Chondrocyte (in vitro differentiated cells): ENCODE measurements at regions not wholly inside any gene's neighbourhood (a gene's known extent, or its start where the extent isn't known, plus 50 kb on each side); places are given as distances from the start of the nearest gene placed in this dataset.

ENCODE experiments used
- DNase-seq: peaks from one replicate; pipeline ENCODE4 v3.0.0; 2021; ENCODE audit warnings: mixed read lengths, low spot score
- H3K27ac Mint-ChIP-seq: one replicate; pipeline ENCODE4 v1.8.0; 2021; ENCODE audit warnings: mild to moderate bottlenecking, moderate library complexity, mixed read lengths; ENCODE audit not compliant: unreplicated experiment
- H3K27me3 Mint-ChIP-seq: 2 replicates; pipeline ENCODE4 v1.8.0; 2021; ENCODE audit warnings: low read depth, mixed read lengths
- H3K36me3 Mint-ChIP-seq: 2 replicates; pipeline ENCODE4 v1.8.0; 2021; ENCODE audit warnings: low read depth, mixed read lengths
- H3K4me1 Mint-ChIP-seq: 2 replicates; pipeline ENCODE4 v1.8.0; 2021; ENCODE audit warnings: low read depth, mild to moderate bottlenecking, mixed read lengths
- H3K4me3 Mint-ChIP-seq: one replicate; pipeline ENCODE4 v1.8.0; 2021; ENCODE audit warnings: mild to moderate bottlenecking, moderate library complexity, mixed read lengths; ENCODE audit not compliant: unreplicated experiment
- H3K9me3 Mint-ChIP-seq: 2 replicates; pipeline ENCODE4 v1.8.0; 2021; ENCODE audit warnings: low read depth, mixed read lengths
- TF ChIP-seq, protein P1 (sequence below): fragments of 200-600 bp; sonication (generic); IDR thresholded peaks from 2 replicates; pipeline ENCODE4 v1.5.0; 2021; ENCODE audit warnings: antibody characterized with exemption, mild to moderate bottlenecking, moderate library complexity

DNA sequence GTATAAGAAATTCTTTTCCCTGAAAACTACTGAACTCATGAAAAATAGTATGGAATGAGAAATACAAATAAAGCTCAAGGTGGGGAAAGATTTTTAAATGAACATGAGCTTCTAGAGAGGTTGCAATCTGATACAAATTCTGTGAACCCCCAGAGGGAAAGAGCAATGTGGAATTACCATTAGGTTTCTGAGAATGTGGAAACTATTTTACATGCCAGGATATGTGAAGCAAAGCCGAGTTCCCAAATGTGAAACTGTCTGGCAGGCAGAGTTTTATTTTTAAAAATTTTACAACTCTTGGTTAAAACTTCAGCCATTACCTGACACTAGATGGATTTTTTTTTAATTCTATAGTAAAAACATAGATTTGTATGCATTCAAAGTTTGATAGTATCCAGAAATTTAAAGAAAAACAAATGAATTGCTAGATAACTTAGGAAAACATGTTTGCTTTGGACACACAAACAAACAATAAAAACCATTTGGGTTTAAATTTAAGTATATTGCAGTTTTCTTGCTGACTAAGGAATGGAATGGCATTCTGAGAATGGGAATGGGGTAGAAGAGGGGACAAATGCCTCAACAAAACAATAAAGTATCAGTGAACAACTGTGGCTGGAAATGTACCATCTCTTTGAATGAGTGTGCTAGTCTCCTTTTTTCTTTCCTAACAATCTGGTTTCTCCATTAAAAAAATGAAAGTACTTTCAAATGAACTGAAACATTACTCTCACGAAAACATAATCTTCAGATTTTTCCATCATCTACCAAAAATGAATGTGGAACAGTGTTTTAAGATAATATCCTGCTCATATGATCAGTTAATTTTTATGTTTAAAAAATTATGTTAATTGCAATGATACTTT lies 99.6 kb downstream of the PCDH18 start:
- DNase-seq, result no peak
- H3K9me3 Mint-ChIP-seq, result peaks cover 13% of the 10 kb centered on the region
- peaks cover 29% of the 10 kb centered on the region for H3K4me1 Mint-ChIP-seq
- H3K4me3 Mint-ChIP-seq, result peak overlapping the region; percentile 42
- TF ChIP-seq, protein P1, sequence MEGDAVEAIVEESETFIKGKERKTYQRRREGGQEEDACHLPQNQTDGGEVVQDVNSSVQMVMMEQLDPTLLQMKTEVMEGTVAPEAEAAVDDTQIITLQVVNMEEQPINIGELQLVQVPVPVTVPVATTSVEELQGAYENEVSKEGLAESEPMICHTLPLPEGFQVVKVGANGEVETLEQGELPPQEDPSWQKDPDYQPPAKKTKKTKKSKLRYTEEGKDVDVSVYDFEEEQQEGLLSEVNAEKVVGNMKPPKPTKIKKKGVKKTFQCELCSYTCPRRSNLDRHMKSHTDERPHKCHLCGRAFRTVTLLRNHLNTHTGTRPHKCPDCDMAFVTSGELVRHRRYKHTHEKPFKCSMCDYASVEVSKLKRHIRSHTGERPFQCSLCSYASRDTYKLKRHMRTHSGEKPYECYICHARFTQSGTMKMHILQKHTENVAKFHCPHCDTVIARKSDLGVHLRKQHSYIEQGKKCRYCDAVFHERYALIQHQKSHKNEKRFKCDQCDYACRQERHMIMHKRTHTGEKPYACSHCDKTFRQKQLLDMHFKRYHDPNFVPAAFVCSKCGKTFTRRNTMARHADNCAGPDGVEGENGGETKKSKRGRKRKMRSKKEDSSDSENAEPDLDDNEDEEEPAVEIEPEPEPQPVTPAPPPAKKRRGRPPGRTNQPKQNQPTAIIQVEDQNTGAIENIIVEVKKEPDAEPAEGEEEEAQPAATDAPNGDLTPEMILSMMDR, result no peak
- peaks cover 2% of the 10 kb centered on the region for H3K36me3 Mint-ChIP-seq
- H3K27ac Mint-ChIP-seq, result peak overlapping the region; percentile 90
- no peaks in the 10 kb centered on the region for H3K27me3 Mint-ChIP-seq

DNA sequence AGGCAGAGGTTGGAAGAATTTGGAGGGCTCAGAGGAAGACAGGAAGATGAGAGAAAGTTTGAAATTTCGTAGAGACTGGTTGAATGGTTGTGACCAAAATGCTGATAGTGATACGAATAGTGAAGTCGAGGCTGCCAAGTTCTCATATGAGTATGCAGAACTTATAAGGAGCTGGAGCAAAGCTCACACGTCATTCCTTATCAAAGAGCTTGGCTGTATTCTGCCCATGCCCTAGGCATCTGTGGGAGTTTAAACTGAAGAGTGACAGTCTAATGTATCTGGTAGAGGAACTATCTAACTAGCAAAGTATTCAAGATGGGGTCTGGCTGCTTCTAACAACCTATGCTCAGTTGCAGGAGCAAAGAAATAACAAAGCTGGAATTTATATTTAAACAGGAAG lies 102.1 kb downstream of the PCDH18 start:
- TF ChIP-seq, protein P1, result no peak
- H3K4me1 Mint-ChIP-seq, result peaks cover 36% of the 10 kb centered on the region
- H3K9me3 Mint-ChIP-seq, result peaks cover 13% of the 10 kb centered on the region
- H3K36me3 Mint-ChIP-seq, result peaks cover 2% of the 10 kb centered on the region
- H3K27me3 Mint-ChIP-seq, result no peaks in the 10 kb centered on the region
- H3K4me3 Mint-ChIP-seq, result no peak overlapping the region
- H3K27ac Mint-ChIP-seq, result peak overlapping the region; percentile 17
- DNase-seq, result no peak

DNA sequence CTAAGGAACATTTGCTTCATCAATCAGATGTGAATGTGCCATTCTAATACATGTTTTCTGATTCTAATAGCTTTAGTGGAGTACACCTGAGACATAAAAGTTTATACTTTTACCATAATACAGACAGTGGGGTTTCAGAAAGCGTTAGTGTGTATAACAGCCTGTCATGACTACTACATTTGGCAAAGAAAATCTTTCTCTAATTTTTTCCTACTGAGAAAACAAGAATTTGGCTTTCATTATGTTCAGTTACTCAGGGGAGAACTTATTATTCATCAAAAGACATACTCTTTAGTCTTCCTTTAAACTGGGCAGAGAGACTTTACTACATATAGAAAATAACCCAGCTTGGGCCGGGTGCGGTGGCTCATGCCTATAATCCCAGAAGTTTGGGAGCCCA lies 104.9 kb downstream of the PCDH18 start:
- H3K4me3 Mint-ChIP-seq, result no peak overlapping the region
- TF ChIP-seq, protein P1, result no peak
- no peak for DNase-seq
- H3K27me3 Mint-ChIP-seq, result no peaks in the 10 kb centered on the region
- H3K4me1 Mint-ChIP-seq, result peaks cover 38% of the 10 kb centered on the region
- peaks cover 6% of the 10 kb centered on the region for H3K36me3 Mint-ChIP-seq
- no peak overlapping the region for H3K27ac Mint-ChIP-seq
- H3K9me3 Mint-ChIP-seq, result peaks cover 22% of the 10 kb centered on the region

DNA sequence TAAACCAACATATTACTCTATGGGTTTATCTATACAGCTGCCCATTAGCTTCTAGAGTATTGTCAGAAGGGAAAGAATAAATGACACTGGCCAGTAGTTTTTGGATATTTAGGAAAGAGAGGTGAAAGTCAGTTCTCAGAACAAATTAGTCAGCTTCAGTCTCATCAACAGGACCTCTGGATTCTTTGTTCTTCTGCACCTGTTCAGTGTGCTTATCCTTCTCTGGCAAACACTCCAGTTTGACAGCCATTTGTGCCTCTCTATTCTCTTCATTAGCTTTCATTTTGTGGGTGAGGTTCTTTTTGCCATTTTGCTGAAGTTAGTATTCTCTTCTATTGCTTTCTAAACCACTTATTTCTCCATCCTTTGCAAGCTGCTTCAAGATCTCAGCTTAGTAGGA lies 107.0 kb downstream of the PCDH18 start:
- H3K4me1 Mint-ChIP-seq, result peaks cover 34% of the 10 kb centered on the region
- H3K27me3 Mint-ChIP-seq, result no peaks in the 10 kb centered on the region
- no peak overlapping the region for H3K27ac Mint-ChIP-seq
- H3K9me3 Mint-ChIP-seq, result peaks cover 22% of the 10 kb centered on the region
- H3K36me3 Mint-ChIP-seq, result peaks cover 5% of the 10 kb centered on the region
- H3K4me3 Mint-ChIP-seq, result no peak overlapping the region
- no peak for DNase-seq
- TF ChIP-seq, protein P1, result no peak

DNA sequence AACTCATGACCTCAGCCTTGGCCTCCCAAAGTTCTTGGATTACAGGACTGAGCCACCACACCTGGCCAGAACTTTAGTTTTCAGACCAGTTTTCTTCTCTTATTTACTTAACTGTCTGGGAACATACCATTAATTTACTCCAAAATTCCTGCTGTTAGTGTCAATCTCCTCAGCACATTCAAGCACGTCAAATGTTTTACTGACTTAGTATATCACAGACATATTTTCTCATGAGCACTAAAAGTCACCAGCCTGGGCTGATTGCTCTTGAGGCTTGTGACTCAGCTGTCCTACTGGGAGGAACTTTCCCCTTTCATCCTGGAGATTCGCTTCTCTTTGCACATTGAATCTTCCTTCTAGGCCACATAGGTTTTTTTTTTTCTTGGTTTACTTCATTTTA lies 109.6 kb downstream of the PCDH18 start:
- Mint-ChIP-seq H3K4me1 (peaks cover 45% of the 10 kb centered on the region), H3K27me3 (no peaks in the 10 kb centered on the region), H3K36me3 (peaks cover 5% of the 10 kb centered on the region), H3K27ac (peak overlapping the region; percentile 87), H3K4me3 (no peak overlapping the region), H3K9me3 (peaks cover 20% of the 10 kb centered on the region)
- TF ChIP-seq, protein P1, result no peak
- no peak for DNase-seq
